ENCODE measurements at regions not wholly inside any gene's neighbourhood (a gene's known extent, or its start where the extent isn't known, plus 50 kb on each side); places are given as distances from the start of the nearest gene placed in this dataset.

- TF ChIP-seq CTCF (IDR thresholded peaks at IDR 0.05; ENCODE audit: low read length) (no peak), EZH2 (optimal IDR thresholded peaks at IDR 0.05; ENCODE audit: low read depth, low read length) (no peak)
Measured at GRCh38 chr3:72659596-72659995, 188.6 kb downstream of the SHQ1 start.
